ENCODE measurements at regions not wholly inside any gene's neighbourhood (a gene's known extent, or its start where the extent isn't known, plus 50 kb on each side); places are given as distances from the start of the nearest gene placed in this dataset.

GRCh38 chr1:192024881-192025280 is 133.4 kb upstream of the RGS18 start:
- TF ChIP-seq, protein P1, sequence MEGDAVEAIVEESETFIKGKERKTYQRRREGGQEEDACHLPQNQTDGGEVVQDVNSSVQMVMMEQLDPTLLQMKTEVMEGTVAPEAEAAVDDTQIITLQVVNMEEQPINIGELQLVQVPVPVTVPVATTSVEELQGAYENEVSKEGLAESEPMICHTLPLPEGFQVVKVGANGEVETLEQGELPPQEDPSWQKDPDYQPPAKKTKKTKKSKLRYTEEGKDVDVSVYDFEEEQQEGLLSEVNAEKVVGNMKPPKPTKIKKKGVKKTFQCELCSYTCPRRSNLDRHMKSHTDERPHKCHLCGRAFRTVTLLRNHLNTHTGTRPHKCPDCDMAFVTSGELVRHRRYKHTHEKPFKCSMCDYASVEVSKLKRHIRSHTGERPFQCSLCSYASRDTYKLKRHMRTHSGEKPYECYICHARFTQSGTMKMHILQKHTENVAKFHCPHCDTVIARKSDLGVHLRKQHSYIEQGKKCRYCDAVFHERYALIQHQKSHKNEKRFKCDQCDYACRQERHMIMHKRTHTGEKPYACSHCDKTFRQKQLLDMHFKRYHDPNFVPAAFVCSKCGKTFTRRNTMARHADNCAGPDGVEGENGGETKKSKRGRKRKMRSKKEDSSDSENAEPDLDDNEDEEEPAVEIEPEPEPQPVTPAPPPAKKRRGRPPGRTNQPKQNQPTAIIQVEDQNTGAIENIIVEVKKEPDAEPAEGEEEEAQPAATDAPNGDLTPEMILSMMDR (IDR thresholded peaks at IDR 0.05; ENCODE audit: extremely low read depth, insufficient read depth, missing control alignments), result no peak
- in situ Hi-C loops (cut with MboI; ENCODE audit: low pct_unique_long_range_greater_than_20kb, low sequenced_read_pairs, unreplicated experiment), result no loop called here

GRCh38 chr1:192038567-192038966 is 119.7 kb upstream of the RGS18 start:
- no peak for DNase-seq (ENCODE audit: low spot score)
- in situ Hi-C loops (cut with MboI; ENCODE audit: low pct_unique_long_range_greater_than_20kb, low sequenced_read_pairs, unreplicated experiment), result no loop called here
- TF ChIP-seq, protein P1 (IDR thresholded peaks at IDR 0.05; ENCODE audit: extremely low read depth, insufficient read depth, missing control alignments), result no peak

More at GRCh38 chr1:192024881-192025280, 133.4 kb upstream of the RGS18 start:
- no peak for DNase-seq (ENCODE audit: low spot score)

GRCh38 chr1:192045131-192045530 is 113.1 kb upstream of the RGS18 start:
- no peak for DNase-seq (ENCODE audit: low spot score)
- in situ Hi-C loops (cut with MboI; ENCODE audit: low pct_unique_long_range_greater_than_20kb, low sequenced_read_pairs, unreplicated experiment), result no loop called here
- TF ChIP-seq, protein P1 (IDR thresholded peaks at IDR 0.05; ENCODE audit: extremely low read depth, insufficient read depth, missing control alignments), result no peak

GRCh38 chr1:192053531-192053971 is 104.7 kb upstream of the RGS18 start:
- in situ Hi-C loops (cut with MboI; ENCODE audit: low pct_unique_long_range_greater_than_20kb, low sequenced_read_pairs, unreplicated experiment), result no loop called here
- no peak for DNase-seq (ENCODE audit: low spot score)
- TF ChIP-seq, protein P1 (IDR thresholded peaks at IDR 0.05; ENCODE audit: extremely low read depth, insufficient read depth, missing control alignments), result no peak

GRCh38 chr1:192057766-192058165 is 100.5 kb upstream of the RGS18 start:
- no peak for DNase-seq (ENCODE audit: low spot score)
- TF ChIP-seq, protein P1 (IDR thresholded peaks at IDR 0.05; ENCODE audit: extremely low read depth, insufficient read depth, missing control alignments), result no peak
- in situ Hi-C loops (cut with MboI; ENCODE audit: low pct_unique_long_range_greater_than_20kb, low sequenced_read_pairs, unreplicated experiment), result no loop called here

- TF ChIP-seq, protein P1 (IDR thresholded peaks at IDR 0.05; ENCODE audit: extremely low read depth, insufficient read depth, missing control alignments), result no peak
- in situ Hi-C loops (cut with MboI; ENCODE audit: low pct_unique_long_range_greater_than_20kb, low sequenced_read_pairs, unreplicated experiment), result no loop called here
- no peak for DNase-seq (ENCODE audit: low spot score)
Measured at GRCh38 chr1:192059407-192059806, 98.9 kb upstream of the RGS18 start.

GRCh38 chr1:192061556-192061955 is 96.7 kb upstream of the RGS18 start:
- in situ Hi-C loops (cut with MboI; ENCODE audit: low pct_unique_long_range_greater_than_20kb, low sequenced_read_pairs, unreplicated experiment), result no loop called here
- TF ChIP-seq, protein P1 (IDR thresholded peaks at IDR 0.05; ENCODE audit: extremely low read depth, insufficient read depth, missing control alignments), result no peak
- DNase-seq (ENCODE audit: low spot score), result no peak

Measured in GM13977 (cell line).